ENCODE measurements at regions not wholly inside any gene's neighbourhood (a gene's known extent, or its start where the extent isn't known, plus 50 kb on each side); places are given as distances from the start of the nearest gene placed in this dataset.
A peak's percentile ranks its signal among the peaks of the same experiment; 100 is the strongest.

- Histone ChIP-seq H2AFZ (ENCODE audit: low read depth, low read length) (no peak overlapping the region), H3K27ac (ENCODE audit: low read depth, low read length) (no peak overlapping the region), H3K9me3 (ENCODE audit: insufficient read depth, low read depth, low read length) (no peaks in the 10 kb centered on the region), H4K20me1 (ENCODE audit: insufficient read depth, low read length) (no peaks in the 10 kb centered on the region), H3K4me3 (ENCODE audit: insufficient read depth, low read depth, low read length) (no peak overlapping the region), H3K9ac (ENCODE audit: low read length) (no peak overlapping the region), H3K4me1 (ENCODE audit: insufficient read depth, low read length) (no peaks in the 10 kb centered on the region), H3K36me3 (ENCODE audit: insufficient read depth, low read length) (no peaks in the 10 kb centered on the region), H3K4me2 (ENCODE audit: low read length) (no peak overlapping the region), H3K79me2 (ENCODE audit: insufficient read depth, low read length) (no peaks in the 10 kb centered on the region), H3K27me3 (ENCODE audit: insufficient read depth, low read length) (no peaks in the 10 kb centered on the region)
- TF ChIP-seq CTCF (IDR thresholded peaks at IDR 0.05; ENCODE audit: insufficient read depth, low read depth, low read length) (no peak), EZH2 (IDR thresholded peaks at IDR 0.05; ENCODE audit: insufficient read depth, low read length) (no peak)
- H3K27me3 Mint-ChIP-seq (ENCODE audit: low read depth, unreplicated experiment), result no peaks in the 10 kb centered on the region
- H3K36me3 Mint-ChIP-seq (ENCODE audit: low read depth, unreplicated experiment), result no peaks in the 10 kb centered on the region
- no peaks in the 10 kb centered on the region for H3K4me1 Mint-ChIP-seq (ENCODE audit: low read depth, unreplicated experiment)
- no peaks in the 10 kb centered on the region for H3K9me3 Mint-ChIP-seq (ENCODE audit: unreplicated experiment)
- H3K27ac Mint-ChIP-seq (ENCODE audit: unreplicated experiment), result no peak overlapping the region
- no peak overlapping the region for H3K4me3 Mint-ChIP-seq (ENCODE audit: unreplicated experiment)
- FAIRE-seq, result no peak
- no peak for DNase-seq (ENCODE audit: low read depth)
Measured at GRCh38 chr2:16817305-16818202, 151.9 kb upstream of the CYRIA start.

GRCh38 chr2:16816522-16816921 lies 150.9 kb upstream of the CYRIA start:
- Histone ChIP-seq H3K4me2 (ENCODE audit: low read length) (no peak overlapping the region), H3K79me2 (ENCODE audit: insufficient read depth, low read length) (no peaks in the 10 kb centered on the region), H3K4me3 (ENCODE audit: insufficient read depth, low read depth, low read length) (no peak overlapping the region), H3K27me3 (ENCODE audit: insufficient read depth, low read length) (no peaks in the 10 kb centered on the region), H3K9me3 (ENCODE audit: insufficient read depth, low read depth, low read length) (no peaks in the 10 kb centered on the region), H3K36me3 (ENCODE audit: insufficient read depth, low read length) (no peaks in the 10 kb centered on the region), H4K20me1 (ENCODE audit: insufficient read depth, low read length) (no peaks in the 10 kb centered on the region), H2AFZ (ENCODE audit: low read depth, low read length) (no peak overlapping the region), H3K9ac (ENCODE audit: low read length) (no peak overlapping the region), H3K4me1 (ENCODE audit: insufficient read depth, low read length) (no peaks in the 10 kb centered on the region), H3K27ac (ENCODE audit: low read depth, low read length) (no peak overlapping the region)
- Mint-ChIP-seq H3K27me3 (ENCODE audit: low read depth, unreplicated experiment) (no peaks in the 10 kb centered on the region), H3K4me1 (ENCODE audit: low read depth, unreplicated experiment) (no peaks in the 10 kb centered on the region), H3K9me3 (ENCODE audit: unreplicated experiment) (no peaks in the 10 kb centered on the region), H3K4me3 (ENCODE audit: unreplicated experiment) (no peak overlapping the region), H3K27ac (ENCODE audit: unreplicated experiment) (no peak overlapping the region), H3K36me3 (ENCODE audit: low read depth, unreplicated experiment) (no peaks in the 10 kb centered on the region)
- DNase-seq (ENCODE audit: low read depth) (no peak), FAIRE-seq (no peak)
- TF ChIP-seq CTCF (IDR thresholded peaks at IDR 0.05; ENCODE audit: insufficient read depth, low read depth, low read length), result no peak
- TF ChIP-seq EZH2 (IDR thresholded peaks at IDR 0.05; ENCODE audit: insufficient read depth, low read length), result no peak

GRCh38 chr2:16816016-16816415 lies 150.4 kb upstream of the CYRIA start:
- Mint-ChIP-seq H3K36me3 (ENCODE audit: low read depth, unreplicated experiment) (no peaks in the 10 kb centered on the region), H3K4me3 (ENCODE audit: unreplicated experiment) (no peak overlapping the region), H3K27me3 (ENCODE audit: low read depth, unreplicated experiment) (no peaks in the 10 kb centered on the region), H3K27ac (ENCODE audit: unreplicated experiment) (peak overlapping the region; percentile 22), H3K9me3 (ENCODE audit: unreplicated experiment) (no peaks in the 10 kb centered on the region), H3K4me1 (ENCODE audit: low read depth, unreplicated experiment) (no peaks in the 10 kb centered on the region)
- no peak overlapping the region for H3K4me2 ChIP-seq (ENCODE audit: low read length)
- H3K4me3 ChIP-seq (ENCODE audit: insufficient read depth, low read depth, low read length), result no peak overlapping the region
- no peak overlapping the region for H2AFZ ChIP-seq (ENCODE audit: low read depth, low read length)
- no peak overlapping the region for H3K27ac ChIP-seq (ENCODE audit: low read depth, low read length)
- H3K36me3 ChIP-seq (ENCODE audit: insufficient read depth, low read length), result no peaks in the 10 kb centered on the region
- FAIRE-seq, result no peak
- no peaks in the 10 kb centered on the region for H3K79me2 ChIP-seq (ENCODE audit: insufficient read depth, low read length)
- no peak for DNase-seq (ENCODE audit: low read depth)
- H3K27me3 ChIP-seq (ENCODE audit: insufficient read depth, low read length), result no peaks in the 10 kb centered on the region
- TF ChIP-seq CTCF (IDR thresholded peaks at IDR 0.05; ENCODE audit: insufficient read depth, low read depth, low read length), result no peak
- TF ChIP-seq EZH2 (IDR thresholded peaks at IDR 0.05; ENCODE audit: insufficient read depth, low read length), result no peak
- H3K9ac ChIP-seq (ENCODE audit: low read length), result no peak overlapping the region
- no peaks in the 10 kb centered on the region for H3K9me3 ChIP-seq (ENCODE audit: insufficient read depth, low read depth, low read length)
- H3K4me1 ChIP-seq (ENCODE audit: insufficient read depth, low read length), result no peaks in the 10 kb centered on the region
- H4K20me1 ChIP-seq (ENCODE audit: insufficient read depth, low read length), result no peaks in the 10 kb centered on the region
